HCT116 (cell line): ENCODE measurements at regions not wholly inside any gene's neighbourhood (a gene's known extent, or its start where the extent isn't known, plus 50 kb on each side); places are given as distances from the start of the nearest gene placed in this dataset.

Source experiments
- CTCF ChIP-seq, 3 experiments: fragments of 200-600 bp in 1 of 3; sonication (generic) in 1 of 3; IDR thresholded peaks in 2 of 3; conservative IDR thresholded peaks in 1 of 3; 2 replicates each; pipeline ENCODE4 v1.5.1; 2012 to 2017; ENCODE audit warnings: low read depth in 2 of 3, low read length in 2 of 3, antibody characterized with exemption in 1 of 3, borderline replicate concordance in 1 of 3, control low read depth in 1 of 3, mild to moderate bottlenecking in 1 of 3, mixed read lengths in 1 of 3, mixed run types in 1 of 3, moderate library complexity in 1 of 3; ENCODE audit not compliant: insufficient read depth in 1 of 3
- POLR2A ChIP-seq: IDR thresholded peaks from 2 replicates; pipeline ENCODE4 v1.7.0; 2011; ENCODE audit warnings: borderline replicate concordance; ENCODE audit not compliant: insufficient read depth, insufficient read length; ENCODE audit errors: extremely low read depth
- POLR2AphosphoS5 ChIP-seq: IDR thresholded peaks from 2 replicates; pipeline ENCODE4 v1.6.1; 2011; ENCODE audit warnings: mild to moderate bottlenecking, low read depth, low read length, moderate library complexity
- RAD21 ChIP-seq: IDR thresholded peaks from 2 replicates; pipeline ENCODE4 v1.6.1; 2012; ENCODE audit warnings: low read depth, mild to moderate bottlenecking

- no peak for TF ChIP-seq POLR2AphosphoS5
- TF ChIP-seq POLR2A, result no peak
- TF ChIP-seq RAD21, result no peak
- no peak for TF ChIP-seq CTCF (IDR thresholded peaks at IDR 0.05 in 2 of 3, conservative IDR thresholded peaks at IDR 0.05 in 1 of 3; ENCODE audit: borderline replicate concordance in 1 of 3, insufficient read depth in 1 of 3, low read depth in 2 of 3, low read length in 2 of 3)
Observed at GRCh38 chr4:184899261-184900134, 73.7 kb upstream of the ACSL1 start.
